Caco-2 (cell line): ENCODE measurements at regions not wholly inside any gene's neighbourhood (a gene's known extent, or its start where the extent isn't known, plus 50 kb on each side); places are given as distances from the start of the nearest gene placed in this dataset.

Experiments used
- BruUV-seq: library from RNA; stranded (reverse); fragments of 400-500 nt; replicated peaks from 2 replicates; lab custom pipeline; 2021; lab: Mats Ljungman, UMichigan
- CTCF ChIA-PET: fragments of 300-600 bp; sonication (Branson Sonifier 250); formaldehyde crosslinking; loops from one replicate; lab custom pipeline; 2022; ENCODE audit warnings: antibody characterized with exemption; lab: Charles Lee
- POLR2A ChIA-PET: fragments of 300-600 bp; sonication (Branson Sonifier 250); formaldehyde crosslinking; loops from one replicate; lab custom pipeline; 2022; ENCODE audit warnings: antibody characterized with exemption; lab: Charles Lee
- DNase-seq, 2 experiments: peaks; one replicate each; pipeline versions ENCODE4 v3.0.0 to v3.0.0-alpha.2; 2020 to 2022
- H3K27me3 ChIP-seq: replicated peaks from 2 replicates; pipeline ENCODE4 v1.6.0; 2011; ENCODE audit warnings: low read length; ENCODE audit not compliant: control insufficient read depth, insufficient read depth
- H3K36me3 ChIP-seq: 2 replicates; pipeline ENCODE4 v1.5.1; 2011; ENCODE audit warnings: low read length; ENCODE audit not compliant: control insufficient read depth, insufficient read depth
- H3K4me1 ChIP-seq: fragments of 250-450 bp; sonication (Bioruptor Pico); 2 replicates; pipeline ENCODE4 v1.5.1; 2020; ENCODE audit warnings: mild to moderate bottlenecking
- H3K4me3 ChIP-seq: 2 replicates; pipeline ENCODE4 v1.5.1; 2011; ENCODE audit warnings: low read depth, mild to moderate bottlenecking, control low read depth, low read length
- H3K9me3 ChIP-seq: fragments of 250-450 bp; sonication (Bioruptor Pico); 2 replicates; pipeline ENCODE4 v1.5.1; 2020; ENCODE audit warnings: mild to moderate bottlenecking, moderate library complexity
- H3K27ac Mint-ChIP-seq: one replicate; pipeline ENCODE4 v1.8.0; 2022; ENCODE audit warnings: mixed read lengths; ENCODE audit not compliant: unreplicated experiment
- H3K27me3 Mint-ChIP-seq: one replicate; pipeline ENCODE4 v1.8.0; 2022; ENCODE audit warnings: mixed read lengths; ENCODE audit not compliant: insufficient read depth, unreplicated experiment
- H3K36me3 Mint-ChIP-seq: one replicate; pipeline ENCODE4 v1.8.0; 2022; ENCODE audit warnings: mild to moderate bottlenecking, mixed read lengths; ENCODE audit not compliant: insufficient read depth, unreplicated experiment
- H3K4me1 Mint-ChIP-seq: one replicate; pipeline ENCODE4 v1.8.0; 2022; ENCODE audit warnings: low read depth, mixed read lengths; ENCODE audit not compliant: unreplicated experiment
- H3K4me3 Mint-ChIP-seq: one replicate; pipeline ENCODE4 v1.8.0; 2022; ENCODE audit warnings: mild to moderate bottlenecking, moderate library complexity, mixed read lengths; ENCODE audit not compliant: unreplicated experiment
- H3K9me3 Mint-ChIP-seq: one replicate; pipeline ENCODE4 v1.8.0; 2022; ENCODE audit warnings: mixed read lengths; ENCODE audit not compliant: unreplicated experiment
- CTCF ChIP-seq, 2 experiments: fragments of 200-600 bp in 1 of 2; IDR thresholded peaks; 1 replicate in 1 of 2; 2 replicates in 1 of 2; pipeline versions ENCODE4 v1.5.1 to v1.8.0; 2011 to 2022; ENCODE audit warnings: antibody characterized with exemption in 1 of 2, control low read depth in 1 of 2, inconsistent platforms in 1 of 2, low read depth in 1 of 2, low read length in 1 of 2, mild to moderate bottlenecking in 1 of 2, moderate library complexity in 1 of 2; ENCODE audit not compliant: insufficient read depth in 1 of 2, severe bottlenecking in 1 of 2, unreplicated experiment in 1 of 2
- intact Hi-C: fragments of 100-400 bp; cut with micrococcal nuclease; formaldehyde crosslinking; loops from one replicate; pipeline ENCODE4 v1.10.0; 2022; ENCODE audit not compliant: unreplicated experiment

- no TSS peak for BruUV-seq
- Mint-ChIP-seq H3K27me3 (no peaks in the 10 kb centered on the region), H3K27ac (no peak overlapping the region), H3K9me3 (peaks cover 10% of the 10 kb centered on the region), H3K4me3 (no peak overlapping the region), H3K4me1 (no peaks in the 10 kb centered on the region), H3K36me3 (no peaks in the 10 kb centered on the region)
- H3K36me3 ChIP-seq, result no peaks in the 10 kb centered on the region
- ChIA-PET POLR2A (no interaction called here), CTCF (no interaction called here)
- no peak overlapping the region for H3K4me3 ChIP-seq
- H3K27me3 ChIP-seq, result no peaks in the 10 kb centered on the region
- DNase-seq, result no peak
- no peaks in the 10 kb centered on the region for H3K9me3 ChIP-seq
- no peaks in the 10 kb centered on the region for H3K4me1 ChIP-seq
- no peak for TF ChIP-seq CTCF (IDR thresholded peaks at IDR 0.05; ENCODE audit: insufficient read depth in 1 of 2, low read depth in 1 of 2, low read length in 1 of 2, severe bottlenecking in 1 of 2, unreplicated experiment in 1 of 2)
- intact Hi-C loops, result no loop called here
Measured at GRCh38 chr5:165616490-165617405, 2111.3 kb downstream of the MAT2B start.

DNA sequence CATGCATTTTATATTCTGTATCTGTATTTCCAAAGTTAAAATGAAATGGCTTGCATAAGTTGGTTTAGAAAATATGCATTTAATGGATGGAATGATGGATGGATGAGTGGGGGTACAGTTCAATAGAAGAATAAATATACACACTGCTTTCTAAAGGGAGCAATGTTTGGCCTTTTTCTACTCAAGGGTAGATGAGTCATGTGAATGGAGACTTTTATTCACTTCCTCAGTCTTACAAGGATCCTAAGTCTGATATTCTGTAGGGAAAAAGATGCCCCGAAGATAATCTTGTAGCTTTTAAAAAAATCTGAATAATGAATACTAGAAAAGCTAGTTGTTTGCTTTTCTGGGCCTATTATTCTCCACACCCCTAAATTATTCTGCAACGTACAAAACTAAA, 2112.1 kb downstream of the MAT2B start:
- intact Hi-C loops, result no loop called here
- peaks cover 10% of the 10 kb centered on the region for H3K9me3 Mint-ChIP-seq

GRCh38 chr5:165620394-165620793, 2115.0 kb downstream of the MAT2B start:
- BruUV-seq, result no TSS peak
- Histone ChIP-seq H3K9me3 (no peaks in the 10 kb centered on the region), H3K27me3 (no peaks in the 10 kb centered on the region), H3K4me1 (no peaks in the 10 kb centered on the region), H3K36me3 (no peaks in the 10 kb centered on the region), H3K4me3 (no peak overlapping the region)
- Mint-ChIP-seq H3K27ac (no peak overlapping the region), H3K27me3 (no peaks in the 10 kb centered on the region), H3K9me3 (peaks cover 5% of the 10 kb centered on the region), H3K36me3 (no peaks in the 10 kb centered on the region), H3K4me3 (no peak overlapping the region), H3K4me1 (no peaks in the 10 kb centered on the region)
- TF ChIP-seq CTCF (IDR thresholded peaks at IDR 0.05; ENCODE audit: insufficient read depth in 1 of 2, low read depth in 1 of 2, low read length in 1 of 2, severe bottlenecking in 1 of 2, unreplicated experiment in 1 of 2), result no peak
- ChIA-PET POLR2A (no interaction called here), CTCF (no interaction called here)
- intact Hi-C loops, result no loop called here
- DNase-seq, result no peak

More for the DNA sequence above, 2112.1 kb downstream of the MAT2B start:
- H3K27me3 Mint-ChIP-seq, result no peaks in the 10 kb centered on the region
- no peaks in the 10 kb centered on the region for H3K9me3 ChIP-seq
- H3K27me3 ChIP-seq, result no peaks in the 10 kb centered on the region
- H3K36me3 ChIP-seq, result no peaks in the 10 kb centered on the region
- H3K4me1 Mint-ChIP-seq, result no peaks in the 10 kb centered on the region
- POLR2A ChIA-PET, result no interaction called here
- TF ChIP-seq CTCF (IDR thresholded peaks at IDR 0.05; ENCODE audit: insufficient read depth in 1 of 2, low read depth in 1 of 2, low read length in 1 of 2, severe bottlenecking in 1 of 2, unreplicated experiment in 1 of 2), result no peak
- CTCF ChIA-PET, result no interaction called here
- H3K4me1 ChIP-seq, result no peaks in the 10 kb centered on the region
- H3K4me3 ChIP-seq, result no peak overlapping the region
- H3K4me3 Mint-ChIP-seq, result no peak overlapping the region
- BruUV-seq, result no TSS peak
- no peaks in the 10 kb centered on the region for H3K36me3 Mint-ChIP-seq
- no peak for DNase-seq
- no peak overlapping the region for H3K27ac Mint-ChIP-seq
